B cell (primary cell): ENCODE measurements at regions not wholly inside any gene's neighbourhood (a gene's known extent, or its start where the extent isn't known, plus 50 kb on each side); places are given as distances from the start of the nearest gene placed in this dataset.

Source experiments
- ATAC-seq: fragments of 200-7000 bp; cut with Tn5 transposase; one replicate; pipeline ENCODE4 v1.10.0; 2021; ENCODE audit warnings: low read depth, mild to moderate bottlenecking, moderate number of reproducible peaks, moderate library complexity
- CTCF ChIA-PET: fragments of 350-600 bp; sonication (Branson Sonifier 250); formaldehyde crosslinking; loops from one replicate; lab custom pipeline; 2021; ENCODE audit warnings: antibody characterized with exemption, inconsistent platforms; lab: Charles Lee
- POLR2A ChIA-PET: fragments of 350-600 bp; sonication (Branson Sonifier 250); formaldehyde crosslinking; loops from one replicate; lab custom pipeline; 2021; ENCODE audit warnings: antibody characterized with exemption; lab: Charles Lee
- DNase-seq: peaks from one replicate; pipeline ENCODE4 v3.0.0; 2013
- H2AFZ ChIP-seq: 2 replicates; pipeline ENCODE4 v1.6.1; 2012; ENCODE audit warnings: mild to moderate bottlenecking, low read depth, low read length; ENCODE audit not compliant: insufficient read depth, poor library complexity, severe bottlenecking
- H3K27ac ChIP-seq, 2 donors: 1 replicate in 1 of 2; 2 replicates in 1 of 2; pipeline ENCODE4 v1.5.1; 2012 to 2013; ENCODE audit warnings: low read length in 2 of 2, mild to moderate bottlenecking in 2 of 2, moderate library complexity in 1 of 2
- H3K27me3 ChIP-seq, 4 experiments: fragments of 200-600 bp in 1 of 4; sonication (generic) in 1 of 4; replicated peaks in 1 of 4; 1 replicate in 2 of 4; 2 replicates in 2 of 4; pipeline versions ENCODE4 v1.6.1 to v1.7.0; 2013 to 2016; ENCODE audit warnings: low read length in 3 of 4, mild to moderate bottlenecking in 2 of 4, mixed read lengths in 1 of 4, moderate library complexity in 1 of 4; ENCODE audit not compliant: insufficient read depth in 4 of 4, control insufficient read depth in 3 of 4; ENCODE audit errors: control extremely low read depth in 1 of 4
- H3K36me3 ChIP-seq, 2 experiments: replicated peaks in 1 of 2; 1 replicate in 1 of 2; 2 replicates in 1 of 2; pipeline versions ENCODE4 v1.6.1 to v1.7.1; 2013; ENCODE audit warnings: low read length in 1 of 2; ENCODE audit not compliant: insufficient read depth in 2 of 2, control insufficient read depth in 1 of 2; ENCODE audit errors: control extremely low read depth in 1 of 2, extremely low read depth in 1 of 2
- H3K4me1 ChIP-seq, 2 donors: fragments of 200-600 bp in 1 of 2; sonication (generic) in 1 of 2; 1 replicate in 1 of 2; 2 replicates in 1 of 2; pipeline versions ENCODE4 v1.5.1 to v1.6.1; 2013 to 2017; ENCODE audit warnings: low read length in 2 of 2; ENCODE audit not compliant: control insufficient read depth in 2 of 2, insufficient read depth in 2 of 2
- H3K4me2 ChIP-seq: replicated peaks from 2 replicates; pipeline ENCODE3; 2012; ENCODE audit warnings: mild to moderate bottlenecking, low read depth, low read length; ENCODE audit not compliant: poor library complexity, severe bottlenecking
- H3K4me3 ChIP-seq, 5 experiments: fragments of 200-600 bp in 1 of 5; sonication (generic) in 1 of 5; 1 replicate in 3 of 5; 2 replicates in 2 of 5; pipeline versions ENCODE4 v1.5.1 to v1.7.0; 2011 to 2016; ENCODE audit warnings: low read length in 4 of 5, mild to moderate bottlenecking in 4 of 5, low read depth in 2 of 5, control low read depth in 1 of 5, moderate library complexity in 1 of 5; ENCODE audit not compliant: insufficient read depth in 1 of 5; ENCODE audit errors: control extremely low read depth in 1 of 5, extremely low read depth in 1 of 5
- H3K79me2 ChIP-seq: fragments of 200-600 bp; sonication (generic); one replicate; pipeline ENCODE4 v1.6.0; 2016; ENCODE audit warnings: low read length; ENCODE audit not compliant: control insufficient read depth, insufficient read depth
- H3K9ac ChIP-seq: fragments of 200-600 bp; sonication (generic); 2 replicates; pipeline ENCODE4 v1.6.1; 2017; ENCODE audit warnings: mild to moderate bottlenecking, low read length, moderate library complexity
- H3K9me3 ChIP-seq, 3 donors: one replicate each; pipeline versions ENCODE4 v1.6.1 to v1.7.1; 2013; ENCODE audit warnings: low read length in 2 of 3; ENCODE audit not compliant: control insufficient read depth in 2 of 3, insufficient read depth in 1 of 3; ENCODE audit errors: control extremely low read depth in 1 of 3
- H4K20me1 ChIP-seq: 2 replicates; pipeline ENCODE4 v1.6.0; 2012; ENCODE audit warnings: mild to moderate bottlenecking, low read length; ENCODE audit not compliant: insufficient read depth, control insufficient read depth, poor library complexity, severe bottlenecking
- H3K27ac Mint-ChIP-seq: one replicate; pipeline ENCODE4 v1.8.0; 2021; ENCODE audit warnings: mixed read lengths
- H3K27me3 Mint-ChIP-seq: one replicate; pipeline ENCODE4 v1.8.0; 2021; ENCODE audit warnings: mixed read lengths
- H3K4me1 Mint-ChIP-seq: one replicate; pipeline ENCODE4 v1.8.0; 2021; ENCODE audit warnings: mixed read lengths
- H3K4me3 Mint-ChIP-seq: one replicate; pipeline ENCODE4 v1.8.0; 2021; ENCODE audit warnings: mixed read lengths
- H3K9me3 Mint-ChIP-seq: one replicate; pipeline ENCODE4 v1.8.0; 2022; ENCODE audit warnings: mixed read lengths; ENCODE audit not compliant: insufficient read depth
- EZH2 ChIP-seq: IDR thresholded peaks from 2 replicates; pipeline ENCODE4 v1.6.1; 2012; ENCODE audit warnings: borderline replicate concordance, low read depth, mild to moderate bottlenecking, moderate library complexity, low read length; ENCODE audit not compliant: insufficient read depth, poor library complexity, severe bottlenecking
- WGBS: methylation state at CpG from one replicate; pipeline ENCODE4 v1.1.5; 2013; ENCODE audit warnings: missing lambda C conversion rate; ENCODE audit not compliant: insufficient coverage; 5-methylcytosine and 5-hydroxymethylcytosine counted together
- intact Hi-C: fragments of 100-400 bp; cut with micrococcal nuclease; formaldehyde crosslinking; loops from one replicate; pipeline ENCODE4 v1.10.0; 2022
- TF ChIP-seq, protein P1 (sequence below): fragments of 200-600 bp; IDR thresholded peaks from one replicate; pipeline ENCODE4 v1.8.0; 2022; ENCODE audit warnings: antibody characterized with exemption, mild to moderate bottlenecking

- no peak for TF ChIP-seq EZH2
- TF ChIP-seq, protein P1, sequence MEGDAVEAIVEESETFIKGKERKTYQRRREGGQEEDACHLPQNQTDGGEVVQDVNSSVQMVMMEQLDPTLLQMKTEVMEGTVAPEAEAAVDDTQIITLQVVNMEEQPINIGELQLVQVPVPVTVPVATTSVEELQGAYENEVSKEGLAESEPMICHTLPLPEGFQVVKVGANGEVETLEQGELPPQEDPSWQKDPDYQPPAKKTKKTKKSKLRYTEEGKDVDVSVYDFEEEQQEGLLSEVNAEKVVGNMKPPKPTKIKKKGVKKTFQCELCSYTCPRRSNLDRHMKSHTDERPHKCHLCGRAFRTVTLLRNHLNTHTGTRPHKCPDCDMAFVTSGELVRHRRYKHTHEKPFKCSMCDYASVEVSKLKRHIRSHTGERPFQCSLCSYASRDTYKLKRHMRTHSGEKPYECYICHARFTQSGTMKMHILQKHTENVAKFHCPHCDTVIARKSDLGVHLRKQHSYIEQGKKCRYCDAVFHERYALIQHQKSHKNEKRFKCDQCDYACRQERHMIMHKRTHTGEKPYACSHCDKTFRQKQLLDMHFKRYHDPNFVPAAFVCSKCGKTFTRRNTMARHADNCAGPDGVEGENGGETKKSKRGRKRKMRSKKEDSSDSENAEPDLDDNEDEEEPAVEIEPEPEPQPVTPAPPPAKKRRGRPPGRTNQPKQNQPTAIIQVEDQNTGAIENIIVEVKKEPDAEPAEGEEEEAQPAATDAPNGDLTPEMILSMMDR, result no peak
- DNase-seq (no peak), ATAC-seq (no peak)
- Histone ChIP-seq H3K36me3 (no peaks in the 10 kb centered on the region), H3K4me2 (no peak overlapping the region), H3K4me1 (peaks cover 21 to 32% of the 10 kb centered on the region in 2 donors), H3K27me3 (no peaks in the 10 kb centered on the region), H3K79me2 (peaks cover 3% of the 10 kb centered on the region), H3K27ac (no peak overlapping the region), H3K9me3 (no peaks in the 10 kb centered on the region), H3K9ac (no peak overlapping the region), H2AFZ (no peak overlapping the region), H3K4me3 (no peak overlapping the region), H4K20me1 (no peaks in the 10 kb centered on the region)
- Mint-ChIP-seq H3K27me3 (no peaks in the 10 kb centered on the region), H3K4me3 (no peak overlapping the region), H3K4me1 (peaks cover 37% of the 10 kb centered on the region), H3K27ac (no peak overlapping the region), H3K9me3 (no peaks in the 10 kb centered on the region)
- intact Hi-C loops, result no loop called here
- CTCF ChIA-PET, result no interaction called here
- POLR2A ChIA-PET, result interaction anchor here (0.7 to 0.8 kb wide), 2 partner anchors 65 to 209 kb away, joined by 3 to 4 read pairs; no protein-coding TSS in a partner anchor
- 33% methylated on average over 2 of the region's 5 CpGs for WGBS
Measured at GRCh38 chr14:65346895-65347294, 65.6 kb upstream of the FUT8 start.

DNA sequence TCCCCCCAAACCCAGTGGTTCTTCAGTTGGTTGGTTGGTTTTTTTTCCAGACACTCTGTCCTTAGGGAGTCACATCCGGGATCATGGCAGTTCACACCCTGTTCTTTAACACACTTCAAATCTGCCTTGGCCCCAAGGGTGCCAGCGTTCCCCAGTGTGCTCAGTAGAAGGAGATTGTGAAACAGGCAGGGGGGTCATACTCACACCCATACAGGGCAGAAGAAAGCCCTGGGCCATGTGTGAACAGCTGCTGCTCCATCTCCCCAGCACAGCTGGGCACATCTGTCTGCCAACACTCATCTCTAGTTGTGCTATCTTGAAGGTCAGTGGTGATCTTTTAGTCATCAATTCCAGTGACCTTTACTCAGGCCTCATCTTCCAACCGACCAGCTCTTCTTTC lies 64.4 kb upstream of the FUT8 start:
- Mint-ChIP-seq H3K4me3 (no peak overlapping the region), H3K27ac (peak overlapping the region; percentile 72), H3K4me1 (peaks cover 44% of the 10 kb centered on the region), H3K27me3 (no peaks in the 10 kb centered on the region), H3K9me3 (no peaks in the 10 kb centered on the region)
- Histone ChIP-seq H4K20me1 (no peaks in the 10 kb centered on the region), H3K4me3 (no peak overlapping the region), H3K4me2 (no peak overlapping the region), H3K4me1 (peaks cover 32 to 44% of the 10 kb centered on the region in 2 donors), H3K9ac (no peak overlapping the region), H3K9me3 (no peaks in the 10 kb centered on the region), H2AFZ (no peak overlapping the region), H3K36me3 (no peaks in the 10 kb centered on the region), H3K27ac (no peak overlapping the region), H3K79me2 (peaks cover 3% of the 10 kb centered on the region), H3K27me3 (no peaks in the 10 kb centered on the region)
- intact Hi-C loops, result no loop called here
- TF ChIP-seq, protein P1, result no peak
- TF ChIP-seq EZH2, result no peak
- no peak for ATAC-seq
- ChIA-PET CTCF (interaction anchor here (1.2 kb wide), 1 partner anchor 184 kb away, joined by 5 read pairs; no protein-coding TSS in a partner anchor), POLR2A (interaction anchor here (1.0 kb wide), 1 partner anchor 65 kb away, joined by 3 read pairs; the partner anchor contains the start of gene FUT8)
- WGBS, result 86% methylated on average over 1 of the region's 3 CpGs
- DNase-seq, result no peak
